ENCODE measurements at regions not wholly inside any gene's neighbourhood (a gene's known extent, or its start where the extent isn't known, plus 50 kb on each side); places are given as distances from the start of the nearest gene placed in this dataset.

- H3K27me3 Mint-ChIP-seq (ENCODE audit: low read depth) = peaks cover 12% of the 10 kb centered on the region
- no peak overlapping the region for H3K4me3 Mint-ChIP-seq (ENCODE audit: unreplicated experiment)
- no peak for DNase-seq (ENCODE audit: low spot score)
- peaks cover 3% of the 10 kb centered on the region for H3K4me1 Mint-ChIP-seq (ENCODE audit: low read depth)
- TF ChIP-seq CTCF (IDR thresholded peaks at IDR 0.05) = no peak
- H3K36me3 Mint-ChIP-seq (ENCODE audit: low read depth) = no peaks in the 10 kb centered on the region
- no peak overlapping the region for H3K27ac Mint-ChIP-seq (ENCODE audit: unreplicated experiment)
- no peaks in the 10 kb centered on the region for H3K9me3 Mint-ChIP-seq (ENCODE audit: low read depth)
Observed at GRCh38 chr6:79833964-79834284, 113.4 kb downstream of the ELOVL4 start.

- no peak for DNase-seq (ENCODE audit: low spot score)
- Mint-ChIP-seq H3K4me1 (ENCODE audit: low read depth) (peaks cover 3% of the 10 kb centered on the region), H3K27me3 (ENCODE audit: low read depth) (peaks cover 12% of the 10 kb centered on the region), H3K36me3 (ENCODE audit: low read depth) (no peaks in the 10 kb centered on the region), H3K4me3 (ENCODE audit: unreplicated experiment) (no peak overlapping the region), H3K27ac (ENCODE audit: unreplicated experiment) (no peak overlapping the region), H3K9me3 (ENCODE audit: low read depth) (no peaks in the 10 kb centered on the region)
- no peak for TF ChIP-seq CTCF (IDR thresholded peaks at IDR 0.05)
Observed at GRCh38 chr6:79833264-79833963, 113.9 kb downstream of the ELOVL4 start.

- no peak overlapping the region for H3K4me3 Mint-ChIP-seq (ENCODE audit: unreplicated experiment)
- peaks cover 13% of the 10 kb centered on the region for H3K27me3 Mint-ChIP-seq (ENCODE audit: low read depth)
- H3K4me1 Mint-ChIP-seq (ENCODE audit: low read depth) = peaks cover 3% of the 10 kb centered on the region
- TF ChIP-seq CTCF (IDR thresholded peaks at IDR 0.05) = no peak
- no peak for DNase-seq (ENCODE audit: low spot score)
- no peaks in the 10 kb centered on the region for H3K9me3 Mint-ChIP-seq (ENCODE audit: low read depth)
- no peak overlapping the region for H3K27ac Mint-ChIP-seq (ENCODE audit: unreplicated experiment)
- H3K36me3 Mint-ChIP-seq (ENCODE audit: low read depth) = no peaks in the 10 kb centered on the region
Observed at GRCh38 chr6:79832723-79833122, 114.6 kb downstream of the ELOVL4 start.

- TF ChIP-seq CTCF (IDR thresholded peaks at IDR 0.05) = no peak
- no peaks in the 10 kb centered on the region for H3K4me1 Mint-ChIP-seq (ENCODE audit: low read depth)
- H3K9me3 Mint-ChIP-seq (ENCODE audit: low read depth) = peaks cover 12% of the 10 kb centered on the region
Observed at GRCh38 chr6:79824202-79824601, 123.2 kb downstream of the ELOVL4 start.

GRCh38 chr6:79821859-79822258, 125.5 kb downstream of the ELOVL4 start:
- Mint-ChIP-seq H3K4me1 (ENCODE audit: low read depth) (no peaks in the 10 kb centered on the region), H3K27ac (ENCODE audit: unreplicated experiment) (no peak overlapping the region), H3K9me3 (ENCODE audit: low read depth) (peaks cover 8% of the 10 kb centered on the region), H3K27me3 (ENCODE audit: low read depth) (peaks cover 16% of the 10 kb centered on the region), H3K4me3 (ENCODE audit: unreplicated experiment) (no peak overlapping the region), H3K36me3 (ENCODE audit: low read depth) (no peaks in the 10 kb centered on the region)
- no peak for DNase-seq (ENCODE audit: low spot score)
- no peak for TF ChIP-seq CTCF (IDR thresholded peaks at IDR 0.05)

More at GRCh38 chr6:79824202-79824601, 123.2 kb downstream of the ELOVL4 start:
- no peak for DNase-seq (ENCODE audit: low spot score)
- Mint-ChIP-seq H3K27ac (ENCODE audit: unreplicated experiment) (no peak overlapping the region), H3K27me3 (ENCODE audit: low read depth) (peaks cover 22% of the 10 kb centered on the region), H3K36me3 (ENCODE audit: low read depth) (no peaks in the 10 kb centered on the region), H3K4me3 (ENCODE audit: unreplicated experiment) (no peak overlapping the region)

Data from chondrocyte (in vitro differentiated cells).